Osteoblast (primary cell): ENCODE measurements at regions not wholly inside any gene's neighbourhood (a gene's known extent, or its start where the extent isn't known, plus 50 kb on each side); places are given as distances from the start of the nearest gene placed in this dataset.

Experiments
- DNase-seq: peaks from one replicate; pipeline ENCODE4 v3.0.0; 2011; ENCODE audit warnings: low spot score, mixed read lengths; ENCODE audit not compliant: insufficient read length; ENCODE audit errors: missing footprints
- H2AFZ ChIP-seq: 2 replicates; pipeline ENCODE4 v1.6.0; 2011; ENCODE audit warnings: mild to moderate bottlenecking, low read length
- H3K27ac ChIP-seq: 2 replicates; pipeline ENCODE4 v1.5.1; 2011; ENCODE audit warnings: mild to moderate bottlenecking, low read depth, low read length, moderate library complexity
- H3K27me3 ChIP-seq: 2 replicates; pipeline ENCODE4 v1.6.0; 2012; ENCODE audit warnings: mild to moderate bottlenecking, control low read depth, inconsistent platforms, low read length, moderate library complexity; ENCODE audit not compliant: insufficient read depth
- H3K36me3 ChIP-seq: 2 replicates; pipeline ENCODE4 v1.5.1; 2011; ENCODE audit warnings: mild to moderate bottlenecking, low read length, control low read depth, moderate library complexity; ENCODE audit not compliant: insufficient read depth
- H3K4me1 ChIP-seq: 2 replicates; pipeline ENCODE4 v1.5.1; 2011; ENCODE audit warnings: mild to moderate bottlenecking, low read length, control low read depth, moderate library complexity; ENCODE audit not compliant: insufficient read depth
- H3K4me2 ChIP-seq: 2 replicates; pipeline ENCODE4 v1.6.0; 2011; ENCODE audit warnings: mild to moderate bottlenecking, low read length; ENCODE audit not compliant: insufficient read depth
- H3K4me3 ChIP-seq: fragments of 200-600 bp; sonication (generic); 3 replicates; pipeline ENCODE4 v1.5.1; 2012; ENCODE audit warnings: mild to moderate bottlenecking, low read length, inconsistent platforms; ENCODE audit not compliant: insufficient read depth
- H3K79me2 ChIP-seq: 2 replicates; pipeline ENCODE4 v1.6.0; 2012; ENCODE audit warnings: mild to moderate bottlenecking, low read length, control low read depth, inconsistent platforms; ENCODE audit not compliant: insufficient read depth
- H3K9me3 ChIP-seq: 2 replicates; pipeline ENCODE4 v1.5.1; 2011; ENCODE audit warnings: low read depth, low read length, control low read depth
- H4K20me1 ChIP-seq: 2 replicates; pipeline ENCODE4 v1.6.0; 2012; ENCODE audit warnings: mild to moderate bottlenecking, low read length, control low read depth; ENCODE audit not compliant: insufficient read depth
- CTCF ChIP-seq: IDR thresholded peaks from 2 replicates; pipeline ENCODE4 v1.5.1; 2011; ENCODE audit warnings: mild to moderate bottlenecking, low read depth, low read length, moderate library complexity; ENCODE audit errors: extremely low read depth

- no peak overlapping the region for H2AFZ ChIP-seq
- no peak overlapping the region for H3K4me3 ChIP-seq
- no peak overlapping the region for H3K27ac ChIP-seq
- TF ChIP-seq CTCF: no peak
- DNase-seq: no peak
- peaks cover 3% of the 10 kb centered on the region for H3K9me3 ChIP-seq
- no peaks in the 10 kb centered on the region for H3K79me2 ChIP-seq
- no peak overlapping the region for H3K4me2 ChIP-seq
- H3K27me3 ChIP-seq: no peaks in the 10 kb centered on the region
- H3K36me3 ChIP-seq: no peaks in the 10 kb centered on the region
- no peaks in the 10 kb centered on the region for H4K20me1 ChIP-seq
- H3K4me1 ChIP-seq: no peaks in the 10 kb centered on the region
Observed at GRCh38 chrX:5829469-5829868, 399.2 kb downstream of the NLGN4X start.

GRCh38 chrX:5829060-5829459 is 399.6 kb downstream of the NLGN4X start:
- Histone ChIP-seq H3K4me2 (no peak overlapping the region), H3K27ac (no peak overlapping the region), H3K4me3 (no peak overlapping the region), H3K4me1 (no peaks in the 10 kb centered on the region), H2AFZ (no peak overlapping the region), H3K36me3 (no peaks in the 10 kb centered on the region), H4K20me1 (no peaks in the 10 kb centered on the region), H3K79me2 (no peaks in the 10 kb centered on the region), H3K27me3 (no peaks in the 10 kb centered on the region), H3K9me3 (peaks cover 3% of the 10 kb centered on the region)
- no peak for TF ChIP-seq CTCF
- no peak for DNase-seq

GRCh38 chrX:5823903-5824302 is 404.8 kb downstream of the NLGN4X start:
- H3K4me1 ChIP-seq: no peaks in the 10 kb centered on the region
- no peak overlapping the region for H2AFZ ChIP-seq
- no peak overlapping the region for H3K4me2 ChIP-seq
- H3K9me3 ChIP-seq: no peaks in the 10 kb centered on the region
- DNase-seq: no peak
- TF ChIP-seq CTCF: no peak
- no peaks in the 10 kb centered on the region for H3K79me2 ChIP-seq
- no peaks in the 10 kb centered on the region for H3K27me3 ChIP-seq
- no peaks in the 10 kb centered on the region for H3K36me3 ChIP-seq
- no peak overlapping the region for H3K4me3 ChIP-seq
- no peaks in the 10 kb centered on the region for H4K20me1 ChIP-seq
- H3K27ac ChIP-seq: no peak overlapping the region

GRCh38 chrX:5810636-5811035 is 418.0 kb downstream of the NLGN4X start:
- Histone ChIP-seq H3K27me3 (no peaks in the 10 kb centered on the region), H2AFZ (no peak overlapping the region), H3K4me1 (no peaks in the 10 kb centered on the region), H3K27ac (no peak overlapping the region), H3K36me3 (no peaks in the 10 kb centered on the region), H3K4me2 (no peak overlapping the region), H3K79me2 (no peaks in the 10 kb centered on the region), H3K9me3 (peaks cover 2% of the 10 kb centered on the region), H4K20me1 (no peaks in the 10 kb centered on the region), H3K4me3 (no peak overlapping the region)
- TF ChIP-seq CTCF: no peak
- no peak for DNase-seq
